ENCODE measurements at regions not wholly inside any gene's neighbourhood (a gene's known extent, or its start where the extent isn't known, plus 50 kb on each side); places are given as distances from the start of the nearest gene placed in this dataset.

DNA sequence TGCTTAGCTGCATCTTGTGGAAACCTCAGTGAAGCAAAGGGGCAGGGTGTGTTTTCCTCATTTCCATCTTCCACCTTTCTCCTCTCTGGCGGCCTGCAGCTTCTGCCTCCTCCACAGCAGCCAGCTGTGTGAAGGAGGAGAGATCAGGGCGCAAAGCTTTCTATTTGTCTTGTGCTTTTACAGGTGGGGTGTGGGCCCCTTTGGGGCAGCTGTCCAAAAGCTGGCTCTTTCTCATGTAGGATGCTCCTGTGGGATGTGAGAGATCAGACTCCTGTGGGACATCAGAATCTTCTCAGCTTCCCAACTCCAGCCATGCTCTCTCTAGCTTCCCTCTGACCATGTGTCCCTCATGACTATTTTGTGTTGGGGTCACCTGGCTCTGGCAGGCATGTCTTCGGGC, 227.1 kb downstream of the MID1 start:
- DNase-seq (ENCODE audit: low spot score), result no peak

DNA sequence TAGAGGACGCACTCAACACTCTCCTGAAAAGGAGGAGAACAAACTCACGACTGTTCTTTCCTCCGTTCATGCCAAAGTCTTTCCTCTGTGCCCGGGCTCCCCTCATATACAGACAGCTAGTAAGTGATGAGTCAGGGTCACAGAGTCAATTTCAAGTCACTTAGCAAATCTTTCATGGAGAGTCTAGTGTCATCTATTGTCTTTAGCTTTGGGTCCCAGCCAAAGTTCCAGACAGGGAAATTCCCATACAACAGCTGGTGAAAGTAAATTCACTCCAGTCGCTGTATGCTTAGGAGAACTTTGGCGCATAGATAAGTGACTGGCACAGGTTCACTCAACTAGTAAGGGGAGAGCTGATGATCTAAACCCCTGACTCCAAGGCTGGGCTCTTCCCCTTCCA, 226.5 kb downstream of the MID1 start:
- DNase-seq (ENCODE audit: low spot score), result no peak

DNA sequence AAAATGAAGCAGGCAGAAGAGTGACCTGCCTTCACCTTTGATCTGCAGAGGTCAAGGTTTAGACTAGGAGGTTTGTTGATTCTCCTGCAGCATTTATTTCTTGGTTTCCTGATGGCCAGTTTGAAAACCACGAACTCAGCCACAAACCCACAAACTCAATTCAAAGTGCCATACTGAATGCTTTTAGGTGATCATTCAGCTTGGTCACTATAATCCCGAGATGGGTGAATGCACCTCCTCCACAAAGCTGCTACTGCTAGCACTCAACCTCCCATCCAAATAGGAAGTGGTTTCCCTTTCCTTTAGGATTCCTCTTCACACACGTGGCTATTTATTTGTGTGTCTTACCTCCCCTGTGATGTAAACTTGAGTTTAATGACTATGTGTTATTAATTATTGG, 225.2 kb downstream of the MID1 start:
- DNase-seq (ENCODE audit: low spot score), result no peak

Data from hepatic stellate cell (primary cell).